ENCODE measurements at regions not wholly inside any gene's neighbourhood (a gene's known extent, or its start where the extent isn't known, plus 50 kb on each side); places are given as distances from the start of the nearest gene placed in this dataset.

DNA sequence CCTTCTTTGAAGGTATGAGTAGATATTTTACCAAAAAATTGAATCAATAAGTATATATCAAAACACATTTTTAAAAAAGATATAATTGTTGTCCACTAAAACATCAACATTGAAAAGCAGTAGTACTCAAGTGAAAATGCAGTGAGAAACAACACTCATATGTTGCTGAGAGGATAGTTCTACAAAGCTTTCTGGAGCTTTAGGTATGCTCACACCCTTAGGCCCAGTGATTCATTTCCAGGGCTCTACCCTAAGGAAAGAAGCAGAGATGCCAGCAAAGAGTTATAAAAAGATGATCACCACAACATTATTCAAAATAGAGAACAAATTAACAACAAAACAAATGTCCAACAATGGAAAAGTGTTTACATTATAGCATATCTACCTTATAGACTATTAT lies 197.3 kb upstream of the CCDC150 start:
- ChIA-PET CTCF (no interaction called here), POLR2A (ENCODE audit: low non-redundant PET) (no interaction called here)
- no peak overlapping the region for H3K27ac ChIP-seq
- TF ChIP-seq, protein P1, sequence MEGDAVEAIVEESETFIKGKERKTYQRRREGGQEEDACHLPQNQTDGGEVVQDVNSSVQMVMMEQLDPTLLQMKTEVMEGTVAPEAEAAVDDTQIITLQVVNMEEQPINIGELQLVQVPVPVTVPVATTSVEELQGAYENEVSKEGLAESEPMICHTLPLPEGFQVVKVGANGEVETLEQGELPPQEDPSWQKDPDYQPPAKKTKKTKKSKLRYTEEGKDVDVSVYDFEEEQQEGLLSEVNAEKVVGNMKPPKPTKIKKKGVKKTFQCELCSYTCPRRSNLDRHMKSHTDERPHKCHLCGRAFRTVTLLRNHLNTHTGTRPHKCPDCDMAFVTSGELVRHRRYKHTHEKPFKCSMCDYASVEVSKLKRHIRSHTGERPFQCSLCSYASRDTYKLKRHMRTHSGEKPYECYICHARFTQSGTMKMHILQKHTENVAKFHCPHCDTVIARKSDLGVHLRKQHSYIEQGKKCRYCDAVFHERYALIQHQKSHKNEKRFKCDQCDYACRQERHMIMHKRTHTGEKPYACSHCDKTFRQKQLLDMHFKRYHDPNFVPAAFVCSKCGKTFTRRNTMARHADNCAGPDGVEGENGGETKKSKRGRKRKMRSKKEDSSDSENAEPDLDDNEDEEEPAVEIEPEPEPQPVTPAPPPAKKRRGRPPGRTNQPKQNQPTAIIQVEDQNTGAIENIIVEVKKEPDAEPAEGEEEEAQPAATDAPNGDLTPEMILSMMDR (conservative IDR thresholded peaks at IDR 0.05; ENCODE audit: low read depth) = no peak
- DNase-seq (ENCODE audit: low spot score) = peak; percentile 13

DNA sequence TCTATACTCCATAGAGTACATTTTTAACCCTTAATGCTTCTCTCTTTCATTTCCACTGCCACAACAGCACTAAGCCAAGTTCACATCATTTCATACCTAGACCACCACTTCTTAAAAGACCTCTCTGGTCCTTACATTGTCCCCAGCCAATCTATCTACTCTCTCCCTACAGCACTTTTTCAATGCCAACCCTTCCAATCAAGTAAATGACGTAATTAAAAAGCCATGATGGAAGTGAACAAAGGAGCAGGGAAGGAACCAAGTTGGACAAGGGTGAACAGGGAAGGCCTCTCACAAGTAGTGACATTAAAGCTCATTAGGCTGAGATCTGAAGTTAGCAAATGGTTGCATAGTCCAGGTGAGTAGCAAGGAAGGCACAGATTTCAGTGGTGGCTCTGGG lies 195.1 kb upstream of the CCDC150 start:
- CTCF ChIA-PET = no interaction called here
- H3K27ac ChIP-seq = no peak overlapping the region
- POLR2A ChIA-PET (ENCODE audit: low non-redundant PET) = no interaction called here
- no peak for DNase-seq (ENCODE audit: low spot score)
- TF ChIP-seq, protein P1 (conservative IDR thresholded peaks at IDR 0.05; ENCODE audit: low read depth) = no peak

GRCh38 chr2:196445991-196446390 lies 193.5 kb upstream of the CCDC150 start:
- no peak overlapping the region for H3K27ac ChIP-seq
- TF ChIP-seq, protein P1 (conservative IDR thresholded peaks at IDR 0.05; ENCODE audit: low read depth) = no peak
- ChIA-PET POLR2A (ENCODE audit: low non-redundant PET) (no interaction called here), CTCF (no interaction called here)
- DNase-seq (ENCODE audit: low spot score) = no peak

DNA sequence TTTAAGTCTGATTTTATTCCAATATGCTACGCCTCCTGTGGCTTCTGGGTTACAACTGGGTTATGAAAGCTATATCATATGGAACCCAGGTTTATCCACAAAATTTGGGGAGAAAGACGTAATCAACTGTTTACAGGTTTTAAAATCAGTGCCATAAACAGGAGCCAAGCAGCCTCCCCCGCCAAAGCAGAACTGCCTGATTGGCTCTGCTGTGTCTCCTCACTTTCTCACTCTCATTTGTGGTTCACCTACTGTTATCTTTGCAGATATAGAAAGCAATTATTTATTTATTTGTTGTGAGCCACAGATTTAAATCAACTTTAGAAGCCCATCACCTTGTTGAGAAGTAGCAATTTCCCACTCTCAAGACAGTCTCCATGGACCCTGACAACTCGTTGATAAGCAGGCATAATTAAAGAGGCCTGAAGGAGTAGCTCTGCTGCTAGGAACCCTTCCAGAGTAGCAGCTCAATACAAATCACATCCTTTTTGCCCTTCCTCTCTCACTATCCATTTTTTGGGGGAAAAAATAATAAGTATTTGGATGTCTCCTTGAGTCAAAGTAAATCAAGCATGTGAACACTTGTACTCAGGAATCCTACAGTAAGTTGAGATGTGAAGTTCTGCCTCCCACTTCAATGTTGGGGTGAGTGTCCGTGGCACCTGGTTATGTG lies 191.0 kb upstream of the CCDC150 start:
- ChIA-PET CTCF (interaction anchor here (1.0 kb wide), 1 partner anchor 370 kb away, joined by 3 read pairs; no protein-coding TSS in a partner anchor), POLR2A (ENCODE audit: low non-redundant PET) (no interaction called here)
- H3K27ac ChIP-seq = no peak overlapping the region
- TF ChIP-seq, protein P1 (conservative IDR thresholded peaks at IDR 0.05; ENCODE audit: low read depth) = no peak
- no peak for DNase-seq (ENCODE audit: low spot score)

- CTCF ChIA-PET = interaction anchor here (1.0 kb wide), 1 partner anchor 371 kb away, joined by 3 read pairs; no protein-coding TSS in a partner anchor
- TF ChIP-seq, protein P1 (conservative IDR thresholded peaks at IDR 0.05; ENCODE audit: low read depth) = no peak
- POLR2A ChIA-PET (ENCODE audit: low non-redundant PET) = no interaction called here
- no peak for DNase-seq (ENCODE audit: low spot score)
- H3K27ac ChIP-seq = no peak overlapping the region
Observed at GRCh38 chr2:196449083-196449482, 190.4 kb upstream of the CCDC150 start.

GRCh38 chr2:196452758-196453157 lies 186.8 kb upstream of the CCDC150 start:
- POLR2A ChIA-PET (ENCODE audit: low non-redundant PET) = no interaction called here
- H3K27ac ChIP-seq = no peak overlapping the region
- TF ChIP-seq, protein P1 (conservative IDR thresholded peaks at IDR 0.05; ENCODE audit: low read depth) = no peak
- CTCF ChIA-PET = interaction anchor here (0.6 to 1.5 kb wide), 5 partner anchors 14 to 139 kb away, joined by 3 to 9 read pairs (median 4); no protein-coding TSS in a partner anchor
- DNase-seq (ENCODE audit: low spot score) = no peak

Data from RWPE1 (cell line).